ENCODE measurements at regions not wholly inside any gene's neighbourhood (a gene's known extent, or its start where the extent isn't known, plus 50 kb on each side); places are given as distances from the start of the nearest gene placed in this dataset.

GRCh38 chr1:187646536-187647107 is 817.9 kb downstream of the PLA2G4A start:
- TF ChIP-seq CTCF (IDR thresholded peaks at IDR 0.05) (no peak), SMC3 (IDR thresholded peaks at IDR 0.05) (no peak), EP300 (IDR thresholded peaks at IDR 0.05) (no peak), MAX (IDR thresholded peaks at IDR 0.05) (no peak), PHF8 (IDR thresholded peaks at IDR 0.05; ENCODE audit: borderline replicate concordance, low read depth) (no peak), ZFP36 (IDR thresholded peaks at IDR 0.05; ENCODE audit: borderline replicate concordance, partially characterized antibody) (no peak), MAFK (IDR thresholded peaks at IDR 0.05; ENCODE audit: partially characterized antibody) (no peak), POLR2A (IDR thresholded peaks at IDR 0.05; ENCODE audit: low read length) (no peak), BCL3 (IDR thresholded peaks at IDR 0.05) (no peak), RAD21 (conservative IDR thresholded peaks at IDR 0.05 in 1 of 2, IDR thresholded peaks at IDR 0.05 in 1 of 2) (no peak), USF2 (IDR thresholded peaks at IDR 0.05) (no peak), JUN (IDR thresholded peaks at IDR 0.05) (no peak), MYC (IDR thresholded peaks at IDR 0.05; ENCODE audit: borderline replicate concordance, low read length) (no peak)

All from A549 (cell line).